ENCODE measurements at regions not wholly inside any gene's neighbourhood (a gene's known extent, or its start where the extent isn't known, plus 50 kb on each side); places are given as distances from the start of the nearest gene placed in this dataset.

GRCh38 chr16:65981057-65981456 is 385.4 kb upstream of the CDH5 start:
- TF ChIP-seq CTCF (conservative IDR thresholded peaks at IDR 0.05 in 1 of 2, IDR thresholded peaks at IDR 0.05 in 1 of 2; ENCODE audit: low read depth in 1 of 2, low read length in 2 of 2) (no peak), EZH2 (IDR thresholded peaks at IDR 0.05; ENCODE audit: low read length, missing control alignments) (no peak)
